ENCODE measurements at regions not wholly inside any gene's neighbourhood (a gene's known extent, or its start where the extent isn't known, plus 50 kb on each side); places are given as distances from the start of the nearest gene placed in this dataset.

DNA sequence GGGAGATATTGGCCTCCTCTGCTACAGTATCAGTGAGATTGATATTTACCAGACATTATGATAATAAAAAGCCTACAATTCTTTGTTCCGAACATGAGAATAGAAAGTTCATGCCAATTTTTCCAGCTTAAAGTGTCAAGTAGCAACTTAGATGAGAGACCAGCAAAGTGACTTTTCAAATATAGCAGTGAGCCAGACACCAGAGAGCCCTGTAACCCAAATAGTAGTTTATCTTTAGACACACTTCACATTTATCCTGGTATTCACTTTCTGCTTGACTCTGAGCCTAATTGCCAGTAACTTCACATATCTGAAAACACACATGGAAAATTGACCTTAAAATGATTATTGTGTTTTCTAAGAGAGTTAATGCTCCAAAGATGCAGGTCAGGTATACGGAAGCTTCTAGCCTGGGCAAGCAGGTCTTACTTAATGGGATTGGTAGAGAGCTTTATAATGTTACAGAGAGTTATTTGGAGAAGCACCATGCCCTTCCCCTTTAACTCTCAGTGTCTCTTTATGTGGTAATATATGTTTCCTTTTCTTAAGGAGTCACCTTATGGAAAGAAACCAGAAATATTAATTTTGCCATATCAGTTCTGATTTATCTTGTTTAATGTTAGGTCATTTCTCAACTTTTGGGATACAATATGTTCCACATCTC, 852.3 kb upstream of the CHORDC1 start:
- no peak for TF ChIP-seq ZNF671 (CRISPR knock-in tag; IDR thresholded peaks at IDR 0.05)
- TF ChIP-seq CTCF (IDR thresholded peaks at IDR 0.05) = no peak
